ENCODE measurements at regions not wholly inside any gene's neighbourhood (a gene's known extent, or its start where the extent isn't known, plus 50 kb on each side); places are given as distances from the start of the nearest gene placed in this dataset.
A peak's percentile ranks its signal among the peaks of the same experiment; 100 is the strongest.
"Not testable (repeated sequence)": the region's sequence is repeated elsewhere in the genome, so short reads cannot be mapped to it uniquely, and the experiment has no call there.

- Histone ChIP-seq H3K36me3 (ENCODE audit: insufficient read depth, low read length) (no peaks in the 10 kb centered on the region; the same call in 1 of the 2 replicates), H4K20me1 (ENCODE audit: insufficient read depth, low read length) (no peaks in the 10 kb centered on the region), H3K9me3 (ENCODE audit: low read length) (peaks cover 11% of the 10 kb centered on the region; the same call in 1 of the 2 replicates), H3K79me2 (ENCODE audit: insufficient read depth, low read depth, low read length) (no peaks in the 10 kb centered on the region), H3K27ac (ENCODE audit: low read depth, low read length, poor library complexity, severe bottlenecking) (no peak overlapping the region), H3K4me1 (ENCODE audit: insufficient read depth, low read length, poor library complexity, severe bottlenecking) (no peaks in the 10 kb centered on the region), H3K4me3 (ENCODE audit: low read depth, low read length, poor library complexity, severe bottlenecking) (no peak overlapping the region), H3K4me2 (ENCODE audit: low read length) (no peak overlapping the region), H2AFZ (ENCODE audit: low read length) (peak overlapping the region; percentile 27; the same call in 1 of the 2 replicates), H3K9me2 (ENCODE audit: insufficient read depth, low read length) (no peaks in the 10 kb centered on the region)
- TF ChIP-seq CTCF (conservative IDR thresholded peaks at IDR 0.05; ENCODE audit: low read length) (no peak), EZH2phosphoT487 (IDR thresholded peaks at IDR 0.05; ENCODE audit: borderline replicate concordance, low read depth, low read length) (no peak)
- DNase-seq (ENCODE audit: low spot score) = no peak
- CTCF ChIA-PET (ENCODE audit: unreplicated experiment) = no interaction called here
- POLR2A ChIA-PET = interaction anchor here (0.7 kb wide), 1 partner anchor 163 kb away, joined by 3 read pairs; no protein-coding TSS in a partner anchor
- intact Hi-C loops (cut with micrococcal nuclease; ENCODE audit: unreplicated experiment) = loop anchor here (10.0 kb wide), 1 partner anchor 208 kb away; no protein-coding TSS in a partner anchor
- no TSS peak for BruUV-seq (replicated peaks)
These were observed 247.9 kb downstream of the SATB1 start for GRCh38 chr3:18177271-18177670.

GRCh38 chr3:18173891-18174290 is 251.2 kb downstream of the SATB1 start:
- POLR2A ChIA-PET = interaction anchor here (1.7 to 2.1 kb wide), 2 partner anchors 10 to 14 kb away, joined by 5 read pairs; no protein-coding TSS in a partner anchor

GRCh38 chr3:18159681-18160080 is 265.5 kb downstream of the SATB1 start:
- Histone ChIP-seq H3K27ac (ENCODE audit: low read depth, low read length, poor library complexity, severe bottlenecking) (no peak overlapping the region), H4K20me1 (ENCODE audit: insufficient read depth, low read length) (no peaks in the 10 kb centered on the region), H3K79me2 (ENCODE audit: insufficient read depth, low read depth, low read length) (no peaks in the 10 kb centered on the region), H2AFZ (ENCODE audit: low read length) (no peak overlapping the region), H3K36me3 (ENCODE audit: insufficient read depth, low read length) (no peaks in the 10 kb centered on the region), H3K4me2 (ENCODE audit: low read length) (no peak overlapping the region), H3K9me3 (ENCODE audit: low read length) (no peaks in the 10 kb centered on the region), H3K4me3 (ENCODE audit: low read depth, low read length, poor library complexity, severe bottlenecking) (no peak overlapping the region), H3K4me1 (ENCODE audit: insufficient read depth, low read length, poor library complexity, severe bottlenecking) (no peaks in the 10 kb centered on the region), H3K9me2 (ENCODE audit: insufficient read depth, low read length) (no peaks in the 10 kb centered on the region; the same call in 1 of the 2 replicates)
- DNase-seq (ENCODE audit: low spot score) = no peak
- ChIA-PET CTCF (ENCODE audit: unreplicated experiment) (no interaction called here), POLR2A (interaction anchor here (0.5 to 1.1 kb wide), 2 partner anchors 28 to 137 kb away, joined by 3 to 6 read pairs; no protein-coding TSS in a partner anchor)
- no peak for TF ChIP-seq CTCF (conservative IDR thresholded peaks at IDR 0.05; ENCODE audit: low read length)
- no peak for TF ChIP-seq EZH2phosphoT487 (IDR thresholded peaks at IDR 0.05; ENCODE audit: borderline replicate concordance, low read depth, low read length)
- intact Hi-C loops (cut with micrococcal nuclease; ENCODE audit: unreplicated experiment) = no loop called here
- no TSS peak for BruUV-seq (replicated peaks)

More at GRCh38 chr3:18173891-18174290, 251.2 kb downstream of the SATB1 start:
- H3K27ac ChIP-seq (ENCODE audit: low read depth, low read length, poor library complexity, severe bottlenecking); H4K20me1 ChIP-seq (ENCODE audit: insufficient read depth, low read length); H3K79me2 ChIP-seq (ENCODE audit: insufficient read depth, low read depth, low read length); CTCF ChIA-PET (ENCODE audit: unreplicated experiment); H3K4me3 ChIP-seq (ENCODE audit: low read depth, low read length, poor library complexity, severe bottlenecking); H3K4me1 ChIP-seq (ENCODE audit: insufficient read depth, low read length, poor library complexity, severe bottlenecking); DNase-seq (ENCODE audit: low spot score); H3K9me2 ChIP-seq (ENCODE audit: insufficient read depth, low read length); H3K36me3 ChIP-seq (ENCODE audit: insufficient read depth, low read length); H3K4me2 ChIP-seq (ENCODE audit: low read length); BruUV-seq (replicated peaks): not testable (repeated sequence)
- Histone ChIP-seq H3K9me3 (ENCODE audit: low read length) (peaks cover 15% of the 10 kb centered on the region; the same call in 1 of the 2 replicates), H2AFZ (ENCODE audit: low read length) (peak overlapping the region; percentile 45; the same call in 1 of the 2 replicates)
- intact Hi-C loops (cut with micrococcal nuclease; ENCODE audit: unreplicated experiment) = loop anchor here (10.0 kb wide), 1 partner anchor 211 kb away; no protein-coding TSS in a partner anchor
